ENCODE measurements at regions not wholly inside any gene's neighbourhood (a gene's known extent, or its start where the extent isn't known, plus 50 kb on each side); places are given as distances from the start of the nearest gene placed in this dataset.

GRCh38 chr1:4495809-4496208 is 158.6 kb upstream of the AJAP1 start:
- H3K27me3 ChIP-seq = no peaks in the 10 kb centered on the region
- H3K27ac ChIP-seq = no peak overlapping the region
- H3K9me3 ChIP-seq = no peaks in the 10 kb centered on the region
- no peaks in the 10 kb centered on the region for H3K4me1 ChIP-seq
- TF ChIP-seq POLR2A (IDR thresholded peaks at IDR 0.05) = no peak
- no peak for TF ChIP-seq CTCF (IDR thresholded peaks at IDR 0.05)
- intact Hi-C loops (cut with DNase I; ENCODE audit: low total_unique reads) = no loop called here
- DNase-seq = no peak
- H3K36me3 ChIP-seq = no peaks in the 10 kb centered on the region
- H3K4me3 ChIP-seq = no peak overlapping the region

- intact Hi-C loops (cut with DNase I; ENCODE audit: low total_unique reads) = no loop called here
- no peaks in the 10 kb centered on the region for H3K36me3 ChIP-seq
- H3K9me3 ChIP-seq = no peaks in the 10 kb centered on the region
- no peak overlapping the region for H3K4me3 ChIP-seq
- no peaks in the 10 kb centered on the region for H3K27me3 ChIP-seq
- H3K27ac ChIP-seq = no peak overlapping the region
- no peak for DNase-seq
- H3K4me1 ChIP-seq = no peaks in the 10 kb centered on the region
- TF ChIP-seq POLR2A (IDR thresholded peaks at IDR 0.05) = no peak
- TF ChIP-seq CTCF (IDR thresholded peaks at IDR 0.05) = no peak
These were observed 154.0 kb upstream of the AJAP1 start for GRCh38 chr1:4500441-4500840.

- Histone ChIP-seq H3K36me3 (no peaks in the 10 kb centered on the region), H3K9me3 (no peaks in the 10 kb centered on the region), H3K27ac (no peak overlapping the region), H3K4me3 (no peak overlapping the region), H3K4me1 (no peaks in the 10 kb centered on the region), H3K27me3 (no peaks in the 10 kb centered on the region)
- DNase-seq = no peak
- intact Hi-C loops (cut with DNase I; ENCODE audit: low total_unique reads) = no loop called here
- TF ChIP-seq CTCF (IDR thresholded peaks at IDR 0.05) = no peak
- no peak for TF ChIP-seq POLR2A (IDR thresholded peaks at IDR 0.05)
These were observed 147.8 kb upstream of the AJAP1 start for GRCh38 chr1:4506591-4506990.

GRCh38 chr1:4509206-4509605 is 145.2 kb upstream of the AJAP1 start:
- no peaks in the 10 kb centered on the region for H3K9me3 ChIP-seq
- intact Hi-C loops (cut with DNase I; ENCODE audit: low total_unique reads) = no loop called here
- H3K27me3 ChIP-seq = no peaks in the 10 kb centered on the region
- no peak overlapping the region for H3K27ac ChIP-seq
- H3K4me1 ChIP-seq = no peaks in the 10 kb centered on the region
- no peak for DNase-seq
- H3K4me3 ChIP-seq = no peak overlapping the region
- TF ChIP-seq POLR2A (IDR thresholded peaks at IDR 0.05) = no peak
- no peak for TF ChIP-seq CTCF (IDR thresholded peaks at IDR 0.05)
- H3K36me3 ChIP-seq = no peaks in the 10 kb centered on the region

GRCh38 chr1:4510276-4510691 is 144.1 kb upstream of the AJAP1 start:
- TF ChIP-seq CTCF (IDR thresholded peaks at IDR 0.05) = no peak
- no peak for TF ChIP-seq POLR2A (IDR thresholded peaks at IDR 0.05)

More at GRCh38 chr1:4510276-4510691, 144.1 kb upstream of the AJAP1 start:
- Histone ChIP-seq H3K27ac (no peak overlapping the region), H3K36me3 (no peaks in the 10 kb centered on the region), H3K4me1 (no peaks in the 10 kb centered on the region), H3K27me3 (no peaks in the 10 kb centered on the region), H3K4me3 (no peak overlapping the region), H3K9me3 (no peaks in the 10 kb centered on the region)
- intact Hi-C loops (cut with DNase I; ENCODE audit: low total_unique reads) = no loop called here
- no peak for DNase-seq
